ENCODE measurements at regions not wholly inside any gene's neighbourhood (a gene's known extent, or its start where the extent isn't known, plus 50 kb on each side); places are given as distances from the start of the nearest gene placed in this dataset.

GRCh38 chr5:27275345-27275744 is 237.0 kb upstream of the CDH9 start:
- H2AFZ ChIP-seq (ENCODE audit: low read depth, low read length) = 0 out of 2 replicates have a peak overlapping the region, but pooled peaks have one; percentile 30
- no peak overlapping the region for H3K4me2 ChIP-seq (ENCODE audit: low read length)
- H3K4me1 ChIP-seq (ENCODE audit: low read length) = no peaks in the 10 kb centered on the region
- H3K9ac ChIP-seq (ENCODE audit: low read length) = no peak overlapping the region
- H3K79me2 ChIP-seq (ENCODE audit: low read length) = no peaks in the 10 kb centered on the region
- H4K20me1 ChIP-seq (ENCODE audit: insufficient read depth, low read length) = no peaks in the 10 kb centered on the region
- H3K9me3 ChIP-seq (ENCODE audit: insufficient read depth, low read length) = no peaks in the 10 kb centered on the region
- no peaks in the 10 kb centered on the region for H3K36me3 ChIP-seq (replicated peaks; ENCODE audit: low read depth, low read length)
- H3K27me3 ChIP-seq (ENCODE audit: low read depth, low read length) = no peaks in the 10 kb centered on the region
- no peak overlapping the region for H3K27ac ChIP-seq (ENCODE audit: low read length)
- TF ChIP-seq EZH2phosphoT487 (IDR thresholded peaks at IDR 0.05; ENCODE audit: low read depth) (no peak), CTCF (IDR thresholded peaks at IDR 0.05; ENCODE audit: low read depth, low read length) (no peak)
- H3K4me3 ChIP-seq (ENCODE audit: low read length) = no peak overlapping the region

- no peaks in the 10 kb centered on the region for H3K36me3 ChIP-seq (replicated peaks; ENCODE audit: low read depth, low read length)
- H2AFZ ChIP-seq (ENCODE audit: low read depth, low read length) = no peak overlapping the region
- no peaks in the 10 kb centered on the region for H3K9me3 ChIP-seq (ENCODE audit: insufficient read depth, low read length)
- no peaks in the 10 kb centered on the region for H3K4me1 ChIP-seq (ENCODE audit: low read length)
- no peaks in the 10 kb centered on the region for H3K27me3 ChIP-seq (ENCODE audit: low read depth, low read length)
- TF ChIP-seq CTCF (IDR thresholded peaks at IDR 0.05; ENCODE audit: low read depth, low read length) = no peak
- no peak for TF ChIP-seq EZH2phosphoT487 (IDR thresholded peaks at IDR 0.05; ENCODE audit: low read depth)
- H3K4me2 ChIP-seq (ENCODE audit: low read length) = no peak overlapping the region
- no peaks in the 10 kb centered on the region for H4K20me1 ChIP-seq (ENCODE audit: insufficient read depth, low read length)
- no peak overlapping the region for H3K4me3 ChIP-seq (ENCODE audit: low read length)
- H3K9ac ChIP-seq (ENCODE audit: low read length) = no peak overlapping the region
- H3K79me2 ChIP-seq (ENCODE audit: low read length) = no peaks in the 10 kb centered on the region
- no peak overlapping the region for H3K27ac ChIP-seq (ENCODE audit: low read length)
These were observed 231.4 kb upstream of the CDH9 start for GRCh38 chr5:27269766-27270165.

GRCh38 chr5:27267209-27267824 is 228.9 kb upstream of the CDH9 start:
- H4K20me1 ChIP-seq (ENCODE audit: insufficient read depth, low read length) = no peaks in the 10 kb centered on the region
- no peaks in the 10 kb centered on the region for H3K27me3 ChIP-seq (ENCODE audit: low read depth, low read length)
- no peaks in the 10 kb centered on the region for H3K4me1 ChIP-seq (ENCODE audit: low read length)
- no peaks in the 10 kb centered on the region; the same call in 1 of the 2 replicates for H3K9me3 ChIP-seq (ENCODE audit: insufficient read depth, low read length)
- H3K27ac ChIP-seq (ENCODE audit: low read length) = no peak overlapping the region
- H3K4me3 ChIP-seq (ENCODE audit: low read length) = no peak overlapping the region
- no peak overlapping the region for H2AFZ ChIP-seq (ENCODE audit: low read depth, low read length)
- no peak overlapping the region for H3K9ac ChIP-seq (ENCODE audit: low read length)
- TF ChIP-seq CTCF (IDR thresholded peaks at IDR 0.05; ENCODE audit: low read depth, low read length) (no peak), EZH2phosphoT487 (IDR thresholded peaks at IDR 0.05; ENCODE audit: low read depth) (no peak)
- no peak overlapping the region for H3K4me2 ChIP-seq (ENCODE audit: low read length)
- no peaks in the 10 kb centered on the region for H3K36me3 ChIP-seq (replicated peaks; ENCODE audit: low read depth, low read length)
- no peaks in the 10 kb centered on the region for H3K79me2 ChIP-seq (ENCODE audit: low read length)

DNA sequence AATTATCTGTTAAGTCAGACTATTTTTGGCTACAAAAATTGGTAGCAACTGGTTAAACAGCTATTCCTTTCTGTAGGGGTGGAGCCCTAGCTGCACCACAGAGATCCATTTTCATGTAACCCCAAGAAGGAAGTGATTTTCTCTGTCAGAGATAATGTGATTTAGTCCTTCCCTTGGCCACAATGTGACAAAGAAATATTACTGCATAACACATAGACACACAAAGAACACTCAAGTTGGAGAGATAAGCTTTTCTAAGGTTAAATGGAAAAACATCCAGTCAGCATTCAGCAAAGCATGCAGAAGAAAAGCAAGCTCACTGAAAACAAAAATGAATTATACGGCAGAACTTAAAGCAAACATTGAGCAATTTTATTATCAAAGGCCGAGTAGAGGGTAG is 227.8 kb upstream of the CDH9 start:
- Histone ChIP-seq H3K4me2 (ENCODE audit: low read length) (no peak overlapping the region), H3K36me3 (replicated peaks; ENCODE audit: low read depth, low read length) (no peaks in the 10 kb centered on the region), H3K9me3 (ENCODE audit: insufficient read depth, low read length) (no peaks in the 10 kb centered on the region; the same call in 1 of the 2 replicates), H3K4me1 (ENCODE audit: low read length) (no peaks in the 10 kb centered on the region), H2AFZ (ENCODE audit: low read depth, low read length) (no peak overlapping the region), H3K27ac (ENCODE audit: low read length) (no peak overlapping the region), H3K9ac (ENCODE audit: low read length) (no peak overlapping the region), H3K79me2 (ENCODE audit: low read length) (no peaks in the 10 kb centered on the region), H3K27me3 (ENCODE audit: low read depth, low read length) (no peaks in the 10 kb centered on the region), H3K4me3 (ENCODE audit: low read length) (no peak overlapping the region), H4K20me1 (ENCODE audit: insufficient read depth, low read length) (no peaks in the 10 kb centered on the region)
- TF ChIP-seq CTCF (IDR thresholded peaks at IDR 0.05; ENCODE audit: low read depth, low read length) (no peak), EZH2phosphoT487 (IDR thresholded peaks at IDR 0.05; ENCODE audit: low read depth) (no peak)

All from OCI-LY3 (cell line).